Activated naive CD8-positive, alpha-beta T cell treated with anti-CD3 and anti-CD28 coated beads for 36 hours (primary cell): ENCODE measurements at regions not wholly inside any gene's neighbourhood (a gene's known extent, or its start where the extent isn't known, plus 50 kb on each side); places are given as distances from the start of the nearest gene placed in this dataset.
"Not testable (repeated sequence)": the region's sequence is repeated elsewhere in the genome, so short reads cannot be mapped to it uniquely, and the experiment has no call there.

Source experiments
- DNase-seq: peaks from one replicate; pipeline ENCODE4 v3.0.0; 2021
- H3K27ac Mint-ChIP-seq: one replicate; pipeline ENCODE4 v1.8.0; 2022; ENCODE audit warnings: mild to moderate bottlenecking, moderate library complexity, mixed read lengths
- H3K27me3 Mint-ChIP-seq: one replicate; pipeline ENCODE4 v1.8.0; 2022; ENCODE audit warnings: mild to moderate bottlenecking, mixed read lengths
- H3K36me3 Mint-ChIP-seq: one replicate; pipeline ENCODE4 v1.8.0; 2021; ENCODE audit warnings: mild to moderate bottlenecking, mixed read lengths
- H3K4me1 Mint-ChIP-seq: one replicate; pipeline ENCODE4 v1.8.0; 2021; ENCODE audit warnings: mixed read lengths
- H3K4me3 Mint-ChIP-seq: one replicate; pipeline ENCODE4 v1.8.0; 2022; ENCODE audit warnings: mild to moderate bottlenecking, moderate library complexity, mixed read lengths
- H3K9me3 Mint-ChIP-seq: one replicate; pipeline ENCODE4 v1.8.0; 2022; ENCODE audit warnings: mixed read lengths

DNA sequence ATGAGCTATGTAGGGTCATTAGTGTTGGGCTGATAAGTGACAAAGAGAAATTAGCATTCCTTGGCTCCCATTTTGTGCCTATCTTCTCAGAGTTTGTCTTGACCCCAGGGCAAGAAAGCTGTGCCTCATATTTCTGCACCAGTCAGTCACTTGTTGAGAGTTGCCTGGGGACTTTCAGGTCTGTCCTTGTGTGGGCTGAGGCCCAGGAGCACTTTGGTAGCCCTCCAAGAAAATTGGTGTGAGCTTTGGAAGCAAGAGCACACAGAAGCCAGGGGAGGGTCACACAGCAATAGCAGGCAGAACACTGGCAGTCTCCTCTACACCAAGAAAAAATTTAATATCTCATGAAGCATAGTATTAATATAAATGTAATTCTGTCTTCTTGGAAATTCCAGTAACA is 239.9 kb downstream of the NPR3 start:
- Mint-ChIP-seq H3K27ac (no peak overlapping the region), H3K4me3 (no peak overlapping the region), H3K4me1 (no peaks in the 10 kb centered on the region), H3K27me3 (no peaks in the 10 kb centered on the region), H3K9me3 (no peaks in the 10 kb centered on the region), H3K36me3 (no peaks in the 10 kb centered on the region)
- no peak for DNase-seq

DNA sequence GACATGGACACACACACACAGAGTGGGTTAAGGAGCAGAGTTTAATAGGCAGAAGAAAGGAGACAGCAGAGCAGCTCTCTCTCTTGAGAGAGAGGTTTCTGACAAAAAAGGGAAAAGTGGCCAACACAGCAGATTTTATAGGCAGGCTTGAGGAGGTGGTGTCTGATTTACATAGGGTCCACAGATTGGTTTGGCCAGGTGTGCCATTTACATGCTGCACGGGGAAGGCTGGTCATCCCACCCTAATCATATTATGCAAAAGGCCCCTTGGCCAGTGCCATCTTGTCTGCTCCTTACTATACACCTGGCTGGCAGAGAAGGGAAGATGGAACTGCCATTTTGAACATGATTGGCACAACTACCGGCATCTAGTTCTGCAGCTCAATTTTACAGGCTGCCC is 240.8 kb downstream of the NPR3 start:
- Mint-ChIP-seq H3K4me1 (no peaks in the 10 kb centered on the region), H3K9me3 (peaks cover 2% of the 10 kb centered on the region), H3K36me3 (no peaks in the 10 kb centered on the region), H3K4me3 (no peak overlapping the region), H3K27me3 (no peaks in the 10 kb centered on the region), H3K27ac (no peak overlapping the region)
- DNase-seq: no peak

DNA sequence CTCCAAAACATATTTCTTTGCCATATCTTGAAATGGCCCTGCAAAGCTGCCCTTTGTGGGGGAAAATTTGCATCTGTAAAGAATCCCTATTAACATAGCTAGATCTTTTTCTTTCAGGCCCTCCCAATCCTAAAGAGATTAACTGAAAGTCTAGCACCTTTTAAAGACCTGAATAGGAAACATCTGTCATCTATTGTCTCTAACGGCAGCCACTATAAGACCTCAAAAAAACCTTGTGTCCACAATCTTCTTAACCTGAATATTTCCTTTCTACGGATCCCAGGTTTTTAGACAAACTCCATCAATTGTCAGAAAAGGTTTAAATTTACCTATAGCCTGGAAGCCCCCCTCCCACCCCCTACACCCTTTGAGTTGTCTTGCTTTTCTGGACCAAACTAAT is 241.3 kb downstream of the NPR3 start:
- not testable (repeated sequence) for H3K9me3 Mint-ChIP-seq, H3K4me1 Mint-ChIP-seq, H3K36me3 Mint-ChIP-seq, H3K27me3 Mint-ChIP-seq, DNase-seq, H3K4me3 Mint-ChIP-seq, H3K27ac Mint-ChIP-seq

GRCh38 chr5:32953694-32954093 is 242.6 kb downstream of the NPR3 start:
- Mint-ChIP-seq H3K4me3 (no peak overlapping the region), H3K36me3 (no peaks in the 10 kb centered on the region), H3K9me3 (peaks cover 2% of the 10 kb centered on the region), H3K27ac (no peak overlapping the region), H3K4me1 (no peaks in the 10 kb centered on the region), H3K27me3 (no peaks in the 10 kb centered on the region)
- no peak for DNase-seq

DNA sequence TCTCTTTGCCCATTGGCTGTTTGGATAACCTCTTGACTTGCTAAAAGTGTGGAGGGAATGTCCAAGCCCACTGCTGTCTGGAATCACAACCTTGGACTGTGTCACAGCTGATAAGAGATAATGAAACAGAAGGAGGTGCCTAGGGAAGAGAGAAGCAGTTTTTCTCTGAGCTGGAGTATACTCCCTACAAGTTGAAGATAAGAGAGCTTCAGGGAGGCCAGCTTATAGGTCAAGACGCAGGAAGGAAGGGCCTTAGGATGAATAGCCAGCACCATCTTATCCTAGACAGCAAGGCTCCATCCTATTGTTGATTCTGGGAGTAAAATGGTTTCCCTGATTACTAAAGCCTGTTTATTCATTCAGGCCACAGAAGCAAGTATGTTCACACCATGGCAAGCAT is 244.7 kb downstream of the NPR3 start:
- DNase-seq: no peak
- H3K4me3 Mint-ChIP-seq: no peak overlapping the region
- no peaks in the 10 kb centered on the region for H3K27me3 Mint-ChIP-seq
- peaks cover 2% of the 10 kb centered on the region for H3K9me3 Mint-ChIP-seq
- no peaks in the 10 kb centered on the region for H3K4me1 Mint-ChIP-seq
- H3K27ac Mint-ChIP-seq: no peak overlapping the region
- no peaks in the 10 kb centered on the region for H3K36me3 Mint-ChIP-seq

GRCh38 chr5:32960340-32961058 is 249.4 kb downstream of the NPR3 start:
- Mint-ChIP-seq H3K9me3 (peaks cover 6% of the 10 kb centered on the region), H3K27ac (no peak overlapping the region), H3K27me3 (no peaks in the 10 kb centered on the region), H3K4me1 (no peaks in the 10 kb centered on the region), H3K36me3 (no peaks in the 10 kb centered on the region), H3K4me3 (no peak overlapping the region)
- no peak for DNase-seq

DNA sequence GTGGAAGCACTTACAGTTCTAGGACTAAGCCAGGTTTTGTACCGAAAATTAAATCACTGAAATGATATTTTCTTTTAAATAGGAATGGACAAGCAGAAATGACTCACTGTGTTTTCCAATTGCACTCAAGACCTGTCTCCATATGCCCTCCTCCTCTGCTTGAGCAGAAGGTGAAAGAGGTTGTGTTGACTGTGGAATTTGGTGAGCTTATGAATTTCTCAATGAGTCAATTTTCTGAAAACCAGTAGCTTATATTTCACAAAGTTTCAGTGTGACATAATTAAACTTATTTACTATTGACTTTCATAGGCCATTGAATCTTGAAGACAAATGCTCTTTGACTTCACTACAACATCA is 249.9 kb downstream of the NPR3 start:
- Mint-ChIP-seq H3K27me3 (no peaks in the 10 kb centered on the region), H3K4me1 (no peaks in the 10 kb centered on the region), H3K4me3 (no peak overlapping the region), H3K36me3 (no peaks in the 10 kb centered on the region), H3K27ac (no peak overlapping the region), H3K9me3 (peaks cover 6% of the 10 kb centered on the region)
- DNase-seq: no peak

DNA sequence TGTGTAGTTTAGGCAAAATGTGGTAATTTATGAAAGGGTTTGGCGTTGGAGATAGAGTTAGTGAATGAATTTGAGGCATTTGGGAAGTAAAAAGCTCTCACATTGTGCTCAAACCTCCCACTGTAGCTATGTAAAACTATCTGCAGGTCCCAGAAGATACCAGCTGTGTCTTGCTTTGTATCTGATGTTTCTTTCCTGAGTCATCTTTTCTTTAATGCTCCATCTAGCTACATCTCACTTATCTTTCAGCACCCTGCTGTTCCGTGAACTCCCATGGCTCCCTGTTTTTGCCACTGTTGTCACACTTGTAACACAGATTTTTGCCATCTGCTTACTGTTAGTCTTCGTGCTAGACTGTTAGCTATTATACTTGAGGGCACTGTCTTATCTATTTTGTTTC is 253.1 kb downstream of the NPR3 start:
- Mint-ChIP-seq H3K27me3 (no peaks in the 10 kb centered on the region), H3K4me1 (no peaks in the 10 kb centered on the region), H3K9me3 (peaks cover 3% of the 10 kb centered on the region), H3K4me3 (no peak overlapping the region), H3K27ac (no peak overlapping the region), H3K36me3 (no peaks in the 10 kb centered on the region)
- no peak for DNase-seq

DNA sequence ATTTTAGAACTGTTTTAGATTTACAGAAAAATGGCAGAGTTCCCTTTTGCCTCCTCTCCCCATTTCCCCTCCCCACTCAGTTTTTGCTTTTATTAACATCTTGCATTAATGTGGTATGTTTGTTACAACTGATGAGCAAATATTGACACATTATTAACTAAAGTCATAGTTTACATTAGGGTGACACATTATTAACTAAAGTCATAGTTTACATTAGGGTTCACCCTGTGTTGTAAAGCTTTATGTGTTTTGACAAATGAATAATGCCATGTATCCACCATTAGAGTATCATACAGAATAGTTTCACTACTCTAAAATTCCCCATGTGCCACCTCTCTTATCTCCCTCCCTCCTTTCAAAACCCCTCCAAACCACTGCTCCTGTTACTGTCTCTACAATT is 262.5 kb downstream of the NPR3 start:
- DNase-seq: no peak
- H3K27me3 Mint-ChIP-seq: no peaks in the 10 kb centered on the region
- H3K9me3 Mint-ChIP-seq: no peaks in the 10 kb centered on the region
- H3K36me3 Mint-ChIP-seq: no peaks in the 10 kb centered on the region
- no peaks in the 10 kb centered on the region for H3K4me1 Mint-ChIP-seq
- H3K4me3 Mint-ChIP-seq: no peak overlapping the region
- no peak overlapping the region for H3K27ac Mint-ChIP-seq

DNA sequence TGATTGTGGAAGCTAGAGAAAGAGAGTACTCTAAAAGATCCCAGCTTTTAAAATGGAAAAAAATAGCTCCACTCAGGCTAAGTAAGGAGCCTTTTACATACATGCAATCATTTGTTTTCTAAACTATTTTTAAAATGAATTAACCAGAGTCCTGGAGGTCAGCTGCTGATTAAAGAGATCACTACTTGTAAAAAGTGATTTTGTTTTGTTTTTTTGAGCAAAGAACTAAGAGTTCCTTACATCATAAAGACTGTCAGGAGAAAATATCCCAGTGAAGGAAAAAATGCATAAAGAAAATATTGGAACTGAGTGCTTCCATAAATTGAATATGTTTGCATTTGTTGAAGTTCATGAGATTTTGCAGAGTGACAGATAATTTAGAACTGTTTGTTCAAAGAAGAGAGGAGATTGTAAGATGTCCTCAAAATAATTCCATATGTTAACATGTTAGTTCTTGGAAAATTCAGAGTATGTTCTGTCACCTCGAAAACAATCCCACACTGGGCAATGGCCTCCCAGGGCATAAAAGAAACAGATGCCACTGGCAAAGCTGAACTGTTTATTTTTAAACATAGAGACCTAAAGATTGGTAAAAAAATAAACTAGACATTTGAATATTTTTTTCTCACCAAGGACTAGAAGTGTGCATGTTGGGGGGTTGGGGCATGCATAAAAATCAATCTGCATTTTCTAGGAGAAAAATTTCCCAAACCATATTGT is 264.7 kb downstream of the NPR3 start:
- Mint-ChIP-seq H3K4me3 (no peak overlapping the region), H3K4me1 (no peaks in the 10 kb centered on the region), H3K27ac (no peak overlapping the region), H3K27me3 (no peaks in the 10 kb centered on the region), H3K9me3 (no peaks in the 10 kb centered on the region), H3K36me3 (no peaks in the 10 kb centered on the region)
- DNase-seq: no peak

DNA sequence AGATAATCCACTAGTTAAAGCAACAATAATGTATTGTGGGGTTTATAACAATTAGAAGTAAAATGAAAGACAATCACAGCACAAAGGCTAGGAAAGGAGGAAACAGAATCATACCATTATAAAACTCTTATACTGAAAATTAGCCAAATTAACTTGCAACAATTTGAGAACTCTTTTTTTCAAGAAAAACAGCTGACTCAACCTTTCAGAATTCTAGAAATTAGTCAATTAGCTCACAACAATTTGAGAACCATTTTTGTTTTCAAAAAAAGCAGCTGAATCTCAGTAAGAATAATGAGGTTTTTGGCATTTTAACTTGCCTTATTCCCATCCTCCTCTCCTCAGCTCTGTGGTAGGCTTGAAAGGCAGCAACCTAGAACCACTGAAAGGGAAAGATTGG is 269.9 kb downstream of the NPR3 start:
- Mint-ChIP-seq H3K9me3 (peaks cover 2% of the 10 kb centered on the region), H3K4me1 (no peaks in the 10 kb centered on the region), H3K4me3 (no peak overlapping the region), H3K36me3 (no peaks in the 10 kb centered on the region), H3K27me3 (no peaks in the 10 kb centered on the region), H3K27ac (no peak overlapping the region)
- no peak for DNase-seq

- Mint-ChIP-seq H3K36me3 (no peaks in the 10 kb centered on the region), H3K4me3 (no peak overlapping the region), H3K27me3 (no peaks in the 10 kb centered on the region), H3K4me1 (no peaks in the 10 kb centered on the region), H3K9me3 (peaks cover 3% of the 10 kb centered on the region), H3K27ac (no peak overlapping the region)
- no peak for DNase-seq
These were observed 273.9 kb downstream of the NPR3 start for GRCh38 chr5:32984851-32985610.

GRCh38 chr5:32989815-32990214 is 278.7 kb downstream of the NPR3 start:
- H3K27ac Mint-ChIP-seq: no peak overlapping the region
- no peaks in the 10 kb centered on the region for H3K27me3 Mint-ChIP-seq
- no peak overlapping the region for H3K4me3 Mint-ChIP-seq
- H3K36me3 Mint-ChIP-seq: no peaks in the 10 kb centered on the region
- H3K4me1 Mint-ChIP-seq: no peaks in the 10 kb centered on the region
- no peak for DNase-seq
- peaks cover 3% of the 10 kb centered on the region for H3K9me3 Mint-ChIP-seq

DNA sequence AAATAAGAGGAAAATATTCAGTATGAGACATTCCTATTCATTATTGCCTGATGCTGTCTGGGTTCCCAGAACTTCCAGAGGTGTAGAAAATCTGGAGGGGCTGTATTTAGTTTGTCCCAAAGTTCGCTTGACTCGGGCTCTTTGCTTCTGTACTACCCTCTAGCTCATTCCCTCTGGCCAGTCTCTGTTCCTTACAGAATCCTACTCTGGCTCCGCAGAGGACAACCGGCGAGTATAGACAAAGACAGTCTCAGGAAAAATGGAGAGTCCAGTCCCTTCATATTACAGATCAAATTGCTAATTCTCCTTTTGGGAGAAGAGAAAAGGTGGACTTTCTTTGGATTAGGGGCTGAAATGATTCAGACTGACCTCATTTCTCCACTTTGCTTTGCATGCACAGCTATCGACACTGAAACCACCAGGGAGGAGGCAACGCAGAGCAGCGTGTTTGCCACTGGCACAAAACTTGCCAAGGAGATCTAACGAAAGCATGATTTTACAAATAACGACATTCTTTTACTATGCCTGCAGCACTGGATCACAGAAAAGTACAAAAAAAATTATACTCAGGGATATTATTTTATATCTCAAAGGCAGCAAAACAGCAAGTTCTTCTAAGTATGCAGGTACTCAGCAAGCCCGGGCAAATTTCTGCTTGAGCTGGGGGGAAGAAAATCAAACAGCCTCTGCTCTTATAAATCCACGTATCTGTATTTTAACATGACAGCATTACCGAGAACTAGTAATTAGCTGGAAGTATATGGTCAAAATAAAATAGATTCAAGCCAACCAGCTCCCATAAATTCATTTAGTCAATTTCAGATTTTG is 279.7 kb downstream of the NPR3 start:
- Mint-ChIP-seq H3K27ac (no peak overlapping the region), H3K36me3 (no peaks in the 10 kb centered on the region), H3K9me3 (peaks cover 3% of the 10 kb centered on the region), H3K4me1 (no peaks in the 10 kb centered on the region), H3K4me3 (no peak overlapping the region), H3K27me3 (no peaks in the 10 kb centered on the region)
- no peak for DNase-seq

GRCh38 chr5:32991421-32991815 is 280.3 kb downstream of the NPR3 start:
- no peak overlapping the region for H3K4me3 Mint-ChIP-seq
- H3K9me3 Mint-ChIP-seq: no peaks in the 10 kb centered on the region
- no peaks in the 10 kb centered on the region for H3K4me1 Mint-ChIP-seq
- no peaks in the 10 kb centered on the region for H3K27me3 Mint-ChIP-seq
- no peaks in the 10 kb centered on the region for H3K36me3 Mint-ChIP-seq
- no peak for DNase-seq
- no peak overlapping the region for H3K27ac Mint-ChIP-seq
